22Rv1 (cell line): ENCODE measurements at regions not wholly inside any gene's neighbourhood (a gene's known extent, or its start where the extent isn't known, plus 50 kb on each side); places are given as distances from the start of the nearest gene placed in this dataset.

ENCODE experiments used
- CTCF ChIP-seq: fragments of 450-650 bp; IDR thresholded peaks from 2 replicates; pipeline ENCODE4 v1.5.1; 2017; ENCODE audit warnings: mild to moderate bottlenecking
- ZFX ChIP-seq: fragments of 450-650 bp; IDR thresholded peaks from 2 replicates; pipeline ENCODE4 v1.6.1; 2017; ENCODE audit warnings: antibody characterized with exemption, borderline replicate concordance

DNA sequence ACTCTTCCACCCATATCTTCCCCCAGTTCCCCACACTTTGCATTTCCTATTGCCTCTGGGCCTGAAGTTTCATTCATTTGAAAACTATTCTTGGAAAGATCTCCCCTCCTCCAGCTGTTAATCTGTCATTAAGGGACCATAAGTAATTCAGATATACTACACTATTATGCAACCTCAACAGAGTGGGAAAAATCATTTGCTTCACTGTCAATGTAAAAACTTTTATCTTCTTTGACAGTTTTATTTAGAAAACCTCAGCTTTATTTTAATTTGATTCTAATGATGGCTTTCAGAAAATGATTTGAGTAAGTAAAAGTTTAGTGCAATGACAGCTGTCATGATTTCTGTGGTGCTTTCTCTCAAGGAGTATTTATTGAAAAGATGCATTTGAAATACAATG lies 435.3 kb upstream of the KCNMB2 start:
- no peak for TF ChIP-seq CTCF
- TF ChIP-seq ZFX: no peak
